GM23338 (cell line): ENCODE measurements at regions not wholly inside any gene's neighbourhood (a gene's known extent, or its start where the extent isn't known, plus 50 kb on each side); places are given as distances from the start of the nearest gene placed in this dataset.

ENCODE experiments used
- CTCF ChIP-seq, 2 experiments: fragments of 200-600 bp in 1 of 2; sonication (generic) in 1 of 2; conservative IDR thresholded peaks; 2 replicates each; pipeline versions ENCODE4 v1.5.1 to v1.6.1; 2016 to 2017; ENCODE audit warnings: antibody characterized with exemption in 2 of 2, low read depth in 2 of 2, mild to moderate bottlenecking in 2 of 2, moderate library complexity in 1 of 2
- EZH2 ChIP-seq: fragments of 200-600 bp; sonication (generic); IDR thresholded peaks from one replicate; pipeline ENCODE4 v1.8.0; 2017; ENCODE audit warnings: antibody characterized with exemption, mild to moderate bottlenecking, low read depth; ENCODE audit not compliant: unreplicated experiment
- JUNB ChIP-seq: IDR thresholded peaks from one replicate; pipeline ENCODE4 v1.6.1; 2016; ENCODE audit warnings: antibody characterized with exemption; ENCODE audit not compliant: unreplicated experiment
- POLR2AphosphoS5 ChIP-seq: IDR thresholded peaks from 2 replicates; pipeline ENCODE4 v1.6.1; 2016; ENCODE audit warnings: antibody characterized with exemption, low read depth

- TF ChIP-seq CTCF (conservative IDR thresholded peaks at IDR 0.05; ENCODE audit: low read depth in 2 of 2) (no peak), POLR2AphosphoS5 (no peak), EZH2 (no peak), JUNB (no peak)
These were observed 619.3 kb downstream of the PTPRU start for GRCh38 chr1:29855561-29856160.
